Suprapubic skin (tissue), 4 donors: ENCODE measurements at regions not wholly inside any gene's neighbourhood (a gene's known extent, or its start where the extent isn't known, plus 50 kb on each side); places are given as distances from the start of the nearest gene placed in this dataset.

Source experiments
- DNase-seq, 2 donors: peaks; one replicate each; pipeline ENCODE4 v3.0.0-alpha.2; 2019; ENCODE audit warnings: low spot score in 2 of 2
- H3K27ac ChIP-seq: fragments of 200-600 bp; sonication (generic); one replicate; pipeline ENCODE4 v1.5.1; 2019
- H3K27me3 ChIP-seq: fragments of 200-600 bp; sonication (generic); one replicate; pipeline ENCODE4 v1.5.1; 2019
- H3K36me3 ChIP-seq: fragments of 200-600 bp; sonication (generic); one replicate; pipeline ENCODE4 v1.5.1; 2019
- H3K4me1 ChIP-seq: fragments of 200-600 bp; sonication (generic); one replicate; pipeline ENCODE4 v1.5.1; 2019
- H3K4me3 ChIP-seq: fragments of 200-600 bp; sonication (generic); one replicate; pipeline ENCODE4 v1.5.1; 2019; ENCODE audit warnings: mild to moderate bottlenecking
- H3K9me3 ChIP-seq: fragments of 200-600 bp; sonication (generic); one replicate; pipeline ENCODE4 v1.5.1; 2019
- CTCF ChIP-seq, 2 donors: fragments of 200-600 bp in 1 of 2; fragments of 450-650 bp in 1 of 2; sonication (generic) in 1 of 2; IDR thresholded peaks; one replicate each; pipeline ENCODE4 v1.5.1; 2016 to 2019; ENCODE audit warnings: antibody characterized with exemption in 2 of 2, mild to moderate bottlenecking in 1 of 2, moderate library complexity in 1 of 2
- EP300 ChIP-seq: sonication (generic); formaldehyde crosslinking; IDR thresholded peaks from one replicate; pipeline ENCODE4 v1.6.1; 2017; ENCODE audit warnings: antibody characterized with exemption
- POLR2A ChIP-seq, 2 donors: fragments of 450-650 bp; IDR thresholded peaks; one replicate each; pipeline ENCODE4 v1.6.1; 2017; ENCODE audit warnings: antibody characterized with exemption in 2 of 2, mild to moderate bottlenecking in 2 of 2, moderate library complexity in 2 of 2
- POLR2AphosphoS5 ChIP-seq, 3 donors: sonication (generic); formaldehyde crosslinking; IDR thresholded peaks; one replicate each; pipeline ENCODE4 v1.6.1; 2017; ENCODE audit warnings: antibody characterized with exemption in 3 of 3
- whole genome bisulfite sequencing: methylation state at CpG from one replicate; pipeline ENCODE4 v1.1.5; 2018; 5-methylcytosine and 5-hydroxymethylcytosine counted together

DNA sequence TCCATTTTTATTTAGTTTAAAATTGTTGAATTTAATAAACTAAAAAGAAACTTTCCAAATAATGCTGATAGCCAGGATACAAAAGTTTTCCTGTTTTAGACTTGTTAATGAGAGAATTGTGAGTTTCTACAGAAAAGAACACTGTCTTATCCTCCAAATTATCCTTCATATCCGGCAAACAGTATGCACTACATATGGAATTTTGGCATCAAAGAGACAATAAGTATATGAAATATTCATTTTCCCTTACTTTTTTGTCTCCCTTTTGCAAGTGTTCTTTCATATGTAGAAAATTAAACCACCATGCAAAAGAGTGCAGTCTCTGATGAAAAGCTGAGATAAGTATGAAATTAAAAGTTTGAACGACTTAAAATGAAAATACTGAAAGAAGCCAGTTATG, 159.4 kb downstream of the UBE2E3 start:
- no peak for TF ChIP-seq CTCF (IDR thresholded peaks at IDR 0.05)
- no peak for TF ChIP-seq EP300
- no peak for TF ChIP-seq POLR2AphosphoS5 (IDR thresholded peaks at IDR 0.05)
- no peak for TF ChIP-seq POLR2A (IDR thresholded peaks at IDR 0.05)
- no peak overlapping the region for H3K4me3 ChIP-seq

GRCh38 chr2:181140414-181140813, 160.0 kb downstream of the UBE2E3 start:
- WGBS = 28% methylated on average over 1 of the region's 1 CpG
- DNase-seq = peak in 1 of 2 donors; percentile 56
- H3K36me3 ChIP-seq = no peaks in the 10 kb centered on the region
- no peaks in the 10 kb centered on the region for H3K9me3 ChIP-seq
- H3K27me3 ChIP-seq = no peaks in the 10 kb centered on the region
- peaks cover 12% of the 10 kb centered on the region for H3K4me1 ChIP-seq
- H3K4me3 ChIP-seq = no peak overlapping the region
- no peak for TF ChIP-seq POLR2AphosphoS5 (IDR thresholded peaks at IDR 0.05)
- no peak for TF ChIP-seq CTCF (IDR thresholded peaks at IDR 0.05)
- TF ChIP-seq POLR2A (IDR thresholded peaks at IDR 0.05) = no peak
- no peak for TF ChIP-seq EP300
- no peak overlapping the region for H3K27ac ChIP-seq

More for the DNA sequence above, 159.4 kb downstream of the UBE2E3 start:
- H3K27me3 ChIP-seq = no peaks in the 10 kb centered on the region
- no peaks in the 10 kb centered on the region for H3K9me3 ChIP-seq
- 31% methylated on average over 2 of the region's 2 CpGs for WGBS
- no peak for DNase-seq
- no peak overlapping the region for H3K27ac ChIP-seq
- no peaks in the 10 kb centered on the region for H3K36me3 ChIP-seq
- H3K4me1 ChIP-seq = peaks cover 12% of the 10 kb centered on the region

DNA sequence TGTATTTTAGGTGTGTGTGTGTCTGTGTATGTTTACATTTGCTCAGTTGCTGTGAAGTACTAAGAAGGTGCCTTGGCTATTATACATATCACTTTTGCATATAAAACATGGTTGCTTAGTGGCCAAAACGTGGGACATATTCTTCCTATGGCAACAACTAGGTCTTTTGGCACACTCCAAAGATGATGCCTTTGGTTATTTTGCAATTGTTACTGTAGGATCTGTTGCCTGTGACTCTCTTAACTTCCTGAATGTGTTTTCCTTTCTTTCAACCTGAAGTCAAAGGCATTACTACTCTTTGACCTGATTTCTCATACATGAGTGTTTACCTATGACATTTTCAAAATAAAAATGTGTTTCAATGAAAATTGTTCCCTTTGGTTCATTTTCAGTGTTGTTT, 160.5 kb downstream of the UBE2E3 start:
- DNase-seq = no peak
- Histone ChIP-seq H3K4me3 (no peak overlapping the region), H3K4me1 (peaks cover 12% of the 10 kb centered on the region), H3K27ac (no peak overlapping the region), H3K36me3 (no peaks in the 10 kb centered on the region), H3K9me3 (no peaks in the 10 kb centered on the region), H3K27me3 (no peaks in the 10 kb centered on the region)
- TF ChIP-seq EP300 (no peak), POLR2AphosphoS5 (IDR thresholded peaks at IDR 0.05) (no peak), CTCF (IDR thresholded peaks at IDR 0.05) (no peak), POLR2A (IDR thresholded peaks at IDR 0.05) (no peak)
- WGBS = 30% methylated on average over 1 of the region's 1 CpG

DNA sequence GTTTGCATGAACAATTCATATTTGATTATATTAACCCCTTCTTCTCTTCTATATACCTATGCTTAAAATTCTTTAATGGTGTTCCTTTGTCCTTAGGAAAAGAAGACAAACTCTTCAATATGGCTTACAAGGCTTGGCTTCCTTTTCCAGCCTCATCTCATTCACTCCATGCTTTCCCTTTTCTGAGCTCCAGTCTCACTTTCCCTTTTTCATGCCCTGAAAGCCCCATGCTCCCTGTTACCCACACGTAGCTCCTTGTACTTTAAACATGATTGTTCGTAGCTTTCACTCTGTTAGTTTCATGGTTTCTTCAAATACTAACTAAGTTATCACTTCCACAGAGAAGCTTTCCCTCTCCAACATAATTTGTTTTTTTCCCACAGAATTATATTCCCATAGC, 161.3 kb downstream of the UBE2E3 start:
- H3K27ac ChIP-seq = no peak overlapping the region
- H3K27me3 ChIP-seq = no peaks in the 10 kb centered on the region
- no peak overlapping the region for H3K4me3 ChIP-seq
- no peak for DNase-seq
- 93% methylated on average over 2 of the region's 2 CpGs for WGBS
- H3K4me1 ChIP-seq = peaks cover 12% of the 10 kb centered on the region
- TF ChIP-seq EP300 = no peak
- TF ChIP-seq POLR2A (IDR thresholded peaks at IDR 0.05) = no peak
- TF ChIP-seq POLR2AphosphoS5 (IDR thresholded peaks at IDR 0.05) = no peak
- no peak for TF ChIP-seq CTCF (IDR thresholded peaks at IDR 0.05)
- no peaks in the 10 kb centered on the region for H3K36me3 ChIP-seq
- H3K9me3 ChIP-seq = no peaks in the 10 kb centered on the region

GRCh38 chr2:181142514-181142913, 162.1 kb downstream of the UBE2E3 start:
- WGBS = 69% methylated on average over 4 of the region's 4 CpGs
- Histone ChIP-seq H3K27ac (no peak overlapping the region), H3K9me3 (no peaks in the 10 kb centered on the region), H3K27me3 (no peaks in the 10 kb centered on the region), H3K4me1 (peaks cover 12% of the 10 kb centered on the region), H3K36me3 (no peaks in the 10 kb centered on the region), H3K4me3 (no peak overlapping the region)
- TF ChIP-seq POLR2A (IDR thresholded peaks at IDR 0.05) = no peak
- no peak for TF ChIP-seq POLR2AphosphoS5 (IDR thresholded peaks at IDR 0.05)
- no peak for TF ChIP-seq EP300
- no peak for TF ChIP-seq CTCF (IDR thresholded peaks at IDR 0.05)
- no peak for DNase-seq
